Naive thymus-derived CD8-positive, alpha-beta T cell (primary cell): ENCODE measurements at regions not wholly inside any gene's neighbourhood (a gene's known extent, or its start where the extent isn't known, plus 50 kb on each side); places are given as distances from the start of the nearest gene placed in this dataset.

ENCODE experiments used
- ATAC-seq, 2 donors: fragments of 150-1000 bp; cut with Tn5 transposase in 1 of 2; sonication (Bioruptor Pico), chemical (Tn5 transposase) in 1 of 2; 1 replicate in 1 of 2; 2 replicates in 1 of 2; pipeline ENCODE4 v1.10.0; 2021; ENCODE audit warnings: mild to moderate bottlenecking in 2 of 2, moderate library complexity in 2 of 2
- POLR2A ChIA-PET: fragments of 350-600 bp; sonication (Branson Sonifier 250); formaldehyde crosslinking; loops from one replicate; lab custom pipeline; 2021; ENCODE audit warnings: antibody characterized with exemption; lab: Charles Lee
- DNase-seq, 10 donors: peaks; one replicate each; pipeline versions ENCODE4 v3.0.0 to v3.0.0-alpha.2; 2020 to 2022
- H3K27ac Mint-ChIP-seq, 10 donors: one replicate each; pipeline ENCODE4 v1.8.0; 2020 to 2022; ENCODE audit warnings: mild to moderate bottlenecking in 10 of 10, mixed read lengths in 10 of 10, moderate library complexity in 4 of 10, inconsistent platforms in 1 of 10
- H3K27me3 Mint-ChIP-seq, 5 donors: one replicate each; pipeline ENCODE4 v1.8.0; 2021 to 2022; ENCODE audit warnings: mixed read lengths in 5 of 5
- H3K36me3 Mint-ChIP-seq, 3 donors: one replicate each; pipeline ENCODE4 v1.8.0; 2020 to 2022; ENCODE audit warnings: mixed read lengths in 3 of 3, mild to moderate bottlenecking in 2 of 3, inconsistent platforms in 1 of 3
- H3K4me1 Mint-ChIP-seq, 4 donors: one replicate each; pipeline ENCODE4 v1.8.0; 2021 to 2022; ENCODE audit warnings: mixed read lengths in 4 of 4
- H3K4me3 Mint-ChIP-seq, 10 donors: one replicate each; pipeline ENCODE4 v1.8.0; 2020 to 2022; ENCODE audit warnings: mild to moderate bottlenecking in 10 of 10, mixed read lengths in 10 of 10, moderate library complexity in 6 of 10, inconsistent platforms in 1 of 10
- H3K9me3 Mint-ChIP-seq, 9 donors: one replicate each; pipeline ENCODE4 v1.8.0; 2020 to 2022; ENCODE audit warnings: mixed read lengths in 9 of 9, mild to moderate bottlenecking in 3 of 9, inconsistent platforms in 1 of 9, moderate library complexity in 1 of 9

- Mint-ChIP-seq H3K4me3 (no peak overlapping the region), H3K36me3 (no peaks in the 10 kb centered on the region), H3K4me1 (peaks cover 0 to 3% (median 0%) of the 10 kb centered on the region in 4 donors), H3K9me3 (no peaks in the 10 kb centered on the region), H3K27me3 (peaks cover 2 to 8% (median 3%) of the 10 kb centered on the region in 5 donors), H3K27ac (no peak overlapping the region)
- POLR2A ChIA-PET, result no interaction called here
- ATAC-seq, result no peak
- no peak for DNase-seq
These were observed 214.6 kb upstream of the FAM241A start for GRCh38 chr4:111930659-111931058.

GRCh38 chr4:111933703-111934102 is 211.6 kb upstream of the FAM241A start:
- H3K27me3 Mint-ChIP-seq, result peaks cover 3 to 9% (median 3%) of the 10 kb centered on the region in 5 donors
- H3K36me3 Mint-ChIP-seq, result no peaks in the 10 kb centered on the region
- POLR2A ChIA-PET, result no interaction called here
- H3K4me3 Mint-ChIP-seq, result no peak overlapping the region
- no peaks in the 10 kb centered on the region for H3K9me3 Mint-ChIP-seq
- no peak for DNase-seq
- no peak for ATAC-seq
- H3K4me1 Mint-ChIP-seq, result peaks cover 0 to 3% (median 0%) of the 10 kb centered on the region in 4 donors
- no peak overlapping the region for H3K27ac Mint-ChIP-seq

GRCh38 chr4:111934314-111934713 is 210.9 kb upstream of the FAM241A start:
- Mint-ChIP-seq H3K4me1 (peaks cover 0 to 3% (median 0%) of the 10 kb centered on the region in 4 donors), H3K27ac (no peak overlapping the region), H3K27me3 (peaks cover 3 to 9% (median 3%) of the 10 kb centered on the region in 5 donors), H3K36me3 (no peaks in the 10 kb centered on the region), H3K4me3 (no peak overlapping the region), H3K9me3 (no peaks in the 10 kb centered on the region)
- DNase-seq (no peak), ATAC-seq (no peak)
- POLR2A ChIA-PET, result no interaction called here

GRCh38 chr4:111937368-111937767 is 207.9 kb upstream of the FAM241A start:
- Mint-ChIP-seq H3K27ac (no peak overlapping the region), H3K4me1 (no peaks in the 10 kb centered on the region), H3K36me3 (no peaks in the 10 kb centered on the region), H3K27me3 (peaks cover 3 to 9% (median 4%) of the 10 kb centered on the region in 5 donors), H3K4me3 (no peak overlapping the region), H3K9me3 (no peaks in the 10 kb centered on the region)
- POLR2A ChIA-PET, result no interaction called here
- no peak for ATAC-seq
- no peak for DNase-seq

- DNase-seq, result no peak
- no peak overlapping the region for H3K27ac Mint-ChIP-seq
- H3K4me1 Mint-ChIP-seq, result peaks cover 0 to 2% (median 0%) of the 10 kb centered on the region in 4 donors
- no peak overlapping the region for H3K4me3 Mint-ChIP-seq
- POLR2A ChIA-PET, result no interaction called here
- no peaks in the 10 kb centered on the region for H3K36me3 Mint-ChIP-seq
- H3K9me3 Mint-ChIP-seq, result no peaks in the 10 kb centered on the region
- ATAC-seq, result no peak
- H3K27me3 Mint-ChIP-seq, result peaks cover 0 to 6% (median 0%) of the 10 kb centered on the region in 5 donors
These were observed 203.3 kb upstream of the FAM241A start for GRCh38 chr4:111941957-111942356.

- DNase-seq (no peak), ATAC-seq (no peak)
- POLR2A ChIA-PET, result no interaction called here
- Mint-ChIP-seq H3K36me3 (no peaks in the 10 kb centered on the region), H3K27me3 (peaks cover 0 to 4% (median 0%) of the 10 kb centered on the region in 5 donors), H3K9me3 (no peaks in the 10 kb centered on the region), H3K4me1 (peaks cover 0 to 2% (median 0%) of the 10 kb centered on the region in 4 donors), H3K27ac (no peak overlapping the region), H3K4me3 (no peak overlapping the region)
These were observed 201.5 kb upstream of the FAM241A start for GRCh38 chr4:111943796-111944203.

- Mint-ChIP-seq H3K36me3 (peaks cover 0 to 5% (median under 1%) of the 10 kb centered on the region in 3 donors), H3K27ac (peak overlapping the region in 1 of 10 donors; percentile 67), H3K9me3 (peaks cover 0 to 11% (median 4%) of the 10 kb centered on the region in 9 donors), H3K27me3 (peaks cover 0 to 4% (median 0%) of the 10 kb centered on the region in 5 donors), H3K4me1 (peaks cover 0 to 2% (median 0%) of the 10 kb centered on the region in 4 donors), H3K4me3 (no peak overlapping the region)
- POLR2A ChIA-PET, result no interaction called here
- DNase-seq, result no peak
- ATAC-seq, result no peak
These were observed 200.2 kb upstream of the FAM241A start for GRCh38 chr4:111945014-111945413.

GRCh38 chr4:111946800-111947199 is 198.5 kb upstream of the FAM241A start:
- POLR2A ChIA-PET, result no interaction called here
- ATAC-seq (no peak), DNase-seq (no peak)
- peaks cover 0 to 2% (median 0%) of the 10 kb centered on the region in 4 donors for H3K4me1 Mint-ChIP-seq
- H3K9me3 Mint-ChIP-seq, result peaks cover 0 to 29% (median 7%) of the 10 kb centered on the region in 9 donors
- peaks cover 0 to 7% (median 3%) of the 10 kb centered on the region in 3 donors for H3K36me3 Mint-ChIP-seq
- H3K4me3 Mint-ChIP-seq, result no peak overlapping the region
- H3K27me3 Mint-ChIP-seq, result peaks cover 0 to 4% (median 2%) of the 10 kb centered on the region in 5 donors
- no peak overlapping the region for H3K27ac Mint-ChIP-seq

GRCh38 chr4:111952688-111953087 is 192.6 kb upstream of the FAM241A start:
- Mint-ChIP-seq H3K27ac (no peak overlapping the region), H3K4me1 (no peaks in the 10 kb centered on the region), H3K27me3 (peaks cover 0 to 3% (median 1%) of the 10 kb centered on the region in 5 donors), H3K9me3 (peaks cover 0 to 31% (median 7%) of the 10 kb centered on the region in 9 donors), H3K36me3 (peaks cover 0 to 7% (median 3%) of the 10 kb centered on the region in 3 donors), H3K4me3 (no peak overlapping the region)
- POLR2A ChIA-PET, result no interaction called here
- ATAC-seq (no peak), DNase-seq (no peak)

GRCh38 chr4:111954550-111954949 is 190.7 kb upstream of the FAM241A start:
- POLR2A ChIA-PET, result no interaction called here
- Mint-ChIP-seq H3K9me3 (peaks cover 0 to 27% (median 7%) of the 10 kb centered on the region in 9 donors), H3K27me3 (peaks cover 0 to 2% (median 1%) of the 10 kb centered on the region in 5 donors), H3K4me1 (no peaks in the 10 kb centered on the region), H3K36me3 (peaks cover 0 to 6% (median 3%) of the 10 kb centered on the region in 3 donors), H3K27ac (no peak overlapping the region), H3K4me3 (no peak overlapping the region)
- no peak for DNase-seq
- no peak for ATAC-seq

GRCh38 chr4:111955001-111955400 is 190.3 kb upstream of the FAM241A start:
- Mint-ChIP-seq H3K36me3 (peaks cover 0 to 3% (median 2%) of the 10 kb centered on the region in 3 donors), H3K9me3 (peaks cover 0 to 22% (median 4%) of the 10 kb centered on the region in 9 donors), H3K27ac (no peak overlapping the region), H3K4me1 (no peaks in the 10 kb centered on the region), H3K4me3 (no peak overlapping the region), H3K27me3 (peaks cover 0 to 2% (median 1%) of the 10 kb centered on the region in 5 donors)
- ATAC-seq (no peak), DNase-seq (no peak)
- POLR2A ChIA-PET, result no interaction called here

- ATAC-seq, result no peak
- H3K27me3 Mint-ChIP-seq, result peaks cover 0 to 1% (median 0%) of the 10 kb centered on the region in 5 donors
- H3K36me3 Mint-ChIP-seq, result no peaks in the 10 kb centered on the region
- peaks cover 0 to 3% (median 0%) of the 10 kb centered on the region in 9 donors for H3K9me3 Mint-ChIP-seq
- no peak overlapping the region for H3K27ac Mint-ChIP-seq
- H3K4me3 Mint-ChIP-seq, result no peak overlapping the region
- no peak for DNase-seq
- POLR2A ChIA-PET, result no interaction called here
- H3K4me1 Mint-ChIP-seq, result no peaks in the 10 kb centered on the region
These were observed 188.1 kb upstream of the FAM241A start for GRCh38 chr4:111957116-111957515.

- ATAC-seq (no peak), DNase-seq (no peak)
- Mint-ChIP-seq H3K4me3 (no peak overlapping the region), H3K27ac (no peak overlapping the region), H3K27me3 (peaks cover 0 to 1% (median 0%) of the 10 kb centered on the region in 5 donors), H3K9me3 (peaks cover 0 to 2% (median 0%) of the 10 kb centered on the region in 9 donors), H3K36me3 (no peaks in the 10 kb centered on the region), H3K4me1 (no peaks in the 10 kb centered on the region)
- POLR2A ChIA-PET, result no interaction called here
These were observed 187.3 kb upstream of the FAM241A start for GRCh38 chr4:111957997-111958396.

- POLR2A ChIA-PET, result no interaction called here
- Mint-ChIP-seq H3K27ac (no peak overlapping the region), H3K36me3 (no peaks in the 10 kb centered on the region), H3K4me1 (no peaks in the 10 kb centered on the region), H3K4me3 (no peak overlapping the region), H3K27me3 (peaks cover 0 to 4% (median 0%) of the 10 kb centered on the region in 5 donors), H3K9me3 (no peaks in the 10 kb centered on the region)
- ATAC-seq (no peak), DNase-seq (no peak)
These were observed 186.0 kb upstream of the FAM241A start for GRCh38 chr4:111959222-111959621.
